DND-41 (cell line): ENCODE measurements at regions not wholly inside any gene's neighbourhood (a gene's known extent, or its start where the extent isn't known, plus 50 kb on each side); places are given as distances from the start of the nearest gene placed in this dataset.

Source experiments
- ATAC-seq: fragments of 200-7000 bp; cut with Tn5 transposase; 3 replicates; pipeline ENCODE4 v1.9.1; 2021; ENCODE audit warnings: low read depth; ENCODE audit not compliant: insufficient read depth
- DNase-seq: peaks from one replicate; pipeline ENCODE4 v3.0.0-alpha.2; 2020
- H2AFZ ChIP-seq: 2 replicates; pipeline ENCODE4 v1.6.0; 2012; ENCODE audit warnings: low read depth, low read length
- H3K27ac ChIP-seq: 2 replicates; pipeline ENCODE4 v1.5.1; 2012; ENCODE audit warnings: low read length, inconsistent platforms
- H3K27me3 ChIP-seq: fragments of 200-600 bp; sonication (generic); 2 replicates; pipeline ENCODE4 v1.6.0; 2012; ENCODE audit warnings: low read length, mild to moderate bottlenecking, inconsistent platforms; ENCODE audit not compliant: insufficient read depth, poor library complexity
- H3K36me3 ChIP-seq: 2 replicates; pipeline ENCODE4 v1.5.1; 2012; ENCODE audit warnings: low read length, inconsistent platforms; ENCODE audit not compliant: insufficient read depth
- H3K4me1 ChIP-seq: 2 replicates; pipeline ENCODE4 v1.5.1; 2012; ENCODE audit warnings: mild to moderate bottlenecking, low read length; ENCODE audit not compliant: insufficient read depth
- H3K4me2 ChIP-seq: 2 replicates; pipeline ENCODE4 v1.6.0; 2012; ENCODE audit warnings: mild to moderate bottlenecking, moderate library complexity, low read length, inconsistent platforms; ENCODE audit not compliant: insufficient read depth
- H3K4me3 ChIP-seq, 2 experiments: fragments of 200-600 bp in 1 of 2; shearing (Covaris generic) in 1 of 2; 2 replicates each; pipeline ENCODE4 v1.5.1; 2012 to 2016; ENCODE audit warnings: inconsistent platforms in 2 of 2, low read length in 2 of 2, mild to moderate bottlenecking in 2 of 2, low read depth in 1 of 2, moderate library complexity in 1 of 2
- H3K79me2 ChIP-seq: 2 replicates; pipeline ENCODE4 v1.6.0; 2012; ENCODE audit warnings: low read length, inconsistent platforms; ENCODE audit not compliant: insufficient read depth
- H3K9ac ChIP-seq: 2 replicates; pipeline ENCODE4 v1.6.0; 2012; ENCODE audit warnings: low read depth, mild to moderate bottlenecking, inconsistent platforms, low read length, moderate library complexity
- H3K9me3 ChIP-seq: 2 replicates; pipeline ENCODE4 v1.5.1; 2012; ENCODE audit warnings: low read length, moderate library complexity, mild to moderate bottlenecking, inconsistent platforms; ENCODE audit not compliant: insufficient read depth, severe bottlenecking
- H4K20me1 ChIP-seq: 2 replicates; pipeline ENCODE4 v1.6.0; 2012; ENCODE audit warnings: low read length; ENCODE audit not compliant: insufficient read depth
- EZH2 ChIP-seq: IDR thresholded peaks from 3 replicates; pipeline ENCODE4 v1.6.1; 2012; ENCODE audit warnings: borderline replicate concordance, low read depth, mild to moderate bottlenecking, moderate library complexity, low read length, inconsistent platforms; ENCODE audit not compliant: severe bottlenecking
- TF ChIP-seq, protein P1 (sequence below): IDR thresholded peaks from 2 replicates; pipeline ENCODE4 v1.5.1; 2012; ENCODE audit warnings: borderline replicate concordance, low read length, moderate library complexity, mild to moderate bottlenecking; ENCODE audit not compliant: poor library complexity, severe bottlenecking; ENCODE audit errors: extremely low read depth

DNA sequence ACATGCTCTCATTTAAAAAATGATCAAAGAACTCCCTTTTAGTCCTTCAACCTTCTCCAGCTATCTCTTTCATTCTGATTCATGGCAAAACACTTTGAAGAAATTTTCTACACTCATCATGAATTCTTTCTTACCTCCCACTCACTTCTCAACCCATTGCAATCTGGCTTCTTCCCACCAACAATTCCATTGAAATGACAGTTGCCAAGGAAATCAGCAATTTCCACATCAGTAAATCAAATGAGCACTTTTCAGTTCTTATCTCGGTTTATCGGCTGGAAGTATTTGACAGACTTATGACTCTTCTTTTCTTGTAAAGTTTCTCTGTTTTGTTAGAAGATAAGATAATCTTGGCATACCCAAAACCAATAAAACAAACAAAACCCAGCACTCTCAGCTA, 99.1 kb upstream of the CACNA2D1 start:
- no peaks in the 10 kb centered on the region for H3K36me3 ChIP-seq
- no peak overlapping the region for H3K4me2 ChIP-seq
- H3K9ac ChIP-seq: no peak overlapping the region
- no peaks in the 10 kb centered on the region for H3K27me3 ChIP-seq
- TF ChIP-seq, protein P1, sequence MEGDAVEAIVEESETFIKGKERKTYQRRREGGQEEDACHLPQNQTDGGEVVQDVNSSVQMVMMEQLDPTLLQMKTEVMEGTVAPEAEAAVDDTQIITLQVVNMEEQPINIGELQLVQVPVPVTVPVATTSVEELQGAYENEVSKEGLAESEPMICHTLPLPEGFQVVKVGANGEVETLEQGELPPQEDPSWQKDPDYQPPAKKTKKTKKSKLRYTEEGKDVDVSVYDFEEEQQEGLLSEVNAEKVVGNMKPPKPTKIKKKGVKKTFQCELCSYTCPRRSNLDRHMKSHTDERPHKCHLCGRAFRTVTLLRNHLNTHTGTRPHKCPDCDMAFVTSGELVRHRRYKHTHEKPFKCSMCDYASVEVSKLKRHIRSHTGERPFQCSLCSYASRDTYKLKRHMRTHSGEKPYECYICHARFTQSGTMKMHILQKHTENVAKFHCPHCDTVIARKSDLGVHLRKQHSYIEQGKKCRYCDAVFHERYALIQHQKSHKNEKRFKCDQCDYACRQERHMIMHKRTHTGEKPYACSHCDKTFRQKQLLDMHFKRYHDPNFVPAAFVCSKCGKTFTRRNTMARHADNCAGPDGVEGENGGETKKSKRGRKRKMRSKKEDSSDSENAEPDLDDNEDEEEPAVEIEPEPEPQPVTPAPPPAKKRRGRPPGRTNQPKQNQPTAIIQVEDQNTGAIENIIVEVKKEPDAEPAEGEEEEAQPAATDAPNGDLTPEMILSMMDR: no peak
- no peak for TF ChIP-seq EZH2
- no peaks in the 10 kb centered on the region for H3K4me1 ChIP-seq
- H2AFZ ChIP-seq: no peak overlapping the region
- ATAC-seq (no peak), DNase-seq (no peak)
- no peak overlapping the region for H3K4me3 ChIP-seq
- H3K79me2 ChIP-seq: no peaks in the 10 kb centered on the region
- no peaks in the 10 kb centered on the region for H4K20me1 ChIP-seq
- no peak overlapping the region for H3K27ac ChIP-seq
- H3K9me3 ChIP-seq: no peaks in the 10 kb centered on the region

DNA sequence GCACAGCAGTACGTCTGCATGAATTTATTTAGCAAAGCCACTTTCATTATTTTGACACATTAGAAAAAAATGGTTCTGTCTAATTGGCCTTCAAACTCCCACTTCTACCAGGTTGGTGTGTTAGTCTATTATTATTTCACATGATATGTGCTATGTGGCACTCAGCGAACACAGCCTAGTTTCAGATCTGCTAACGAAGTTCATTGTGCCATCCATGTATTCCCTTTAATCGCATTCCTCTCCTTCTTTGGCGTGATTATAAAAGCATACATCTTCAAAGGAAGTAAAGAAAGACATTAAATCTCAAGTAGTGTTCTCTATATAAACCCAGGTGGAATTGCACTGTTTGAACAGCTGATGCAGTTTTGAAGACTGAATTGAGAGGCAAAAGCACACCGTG, 96.4 kb upstream of the CACNA2D1 start:
- H3K9me3 ChIP-seq: no peaks in the 10 kb centered on the region
- H2AFZ ChIP-seq: no peak overlapping the region
- DNase-seq (no peak), ATAC-seq (no peak)
- H3K79me2 ChIP-seq: no peaks in the 10 kb centered on the region
- TF ChIP-seq, protein P1: no peak
- no peak for TF ChIP-seq EZH2
- no peak overlapping the region for H3K4me3 ChIP-seq
- no peaks in the 10 kb centered on the region for H3K4me1 ChIP-seq
- no peaks in the 10 kb centered on the region for H3K27me3 ChIP-seq
- H3K36me3 ChIP-seq: no peaks in the 10 kb centered on the region
- H3K27ac ChIP-seq: no peak overlapping the region
- H3K4me2 ChIP-seq: no peak overlapping the region
- no peaks in the 10 kb centered on the region for H4K20me1 ChIP-seq
- H3K9ac ChIP-seq: no peak overlapping the region

GRCh38 chr7:82534684-82535083, 91.1 kb upstream of the CACNA2D1 start:
- no peak overlapping the region for H2AFZ ChIP-seq
- no peaks in the 10 kb centered on the region for H3K4me1 ChIP-seq
- no peak overlapping the region for H3K4me2 ChIP-seq
- H3K79me2 ChIP-seq: no peaks in the 10 kb centered on the region
- H3K9ac ChIP-seq: no peak overlapping the region
- no peaks in the 10 kb centered on the region for H3K9me3 ChIP-seq
- H3K27me3 ChIP-seq: no peaks in the 10 kb centered on the region
- no peaks in the 10 kb centered on the region for H3K36me3 ChIP-seq
- H3K27ac ChIP-seq: no peak overlapping the region
- ATAC-seq (no peak), DNase-seq (no peak)
- H3K4me3 ChIP-seq: no peak overlapping the region
- no peaks in the 10 kb centered on the region for H4K20me1 ChIP-seq
- TF ChIP-seq, protein P1: no peak

DNA sequence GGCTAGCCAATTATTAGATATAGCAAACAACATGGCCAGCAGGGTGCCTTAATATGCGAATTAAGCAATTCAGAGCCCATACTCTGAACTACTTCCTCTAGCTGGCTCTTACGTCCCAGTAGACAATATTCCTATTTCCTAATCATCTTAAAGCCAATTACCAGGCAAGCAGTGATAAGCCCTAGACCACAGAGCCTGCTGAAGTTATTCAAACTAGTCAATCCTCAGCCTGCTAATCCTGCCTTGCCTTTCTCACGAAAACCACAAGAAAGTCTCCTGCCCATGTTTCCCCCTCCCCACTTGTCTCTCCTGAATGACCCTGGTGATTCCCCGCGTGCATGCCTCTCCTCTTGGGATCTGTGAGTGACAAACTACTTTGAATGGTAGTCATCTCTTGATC, 86.8 kb upstream of the CACNA2D1 start:
- Histone ChIP-seq H2AFZ (no peak overlapping the region), H3K27ac (no peak overlapping the region), H3K4me2 (no peak overlapping the region), H3K4me3 (no peak overlapping the region), H3K27me3 (no peaks in the 10 kb centered on the region), H4K20me1 (no peaks in the 10 kb centered on the region), H3K9me3 (no peaks in the 10 kb centered on the region), H3K36me3 (no peaks in the 10 kb centered on the region), H3K9ac (no peak overlapping the region), H3K4me1 (no peaks in the 10 kb centered on the region), H3K79me2 (no peaks in the 10 kb centered on the region)
- DNase-seq: no peak
- TF ChIP-seq, protein P1: no peak
- no peak for TF ChIP-seq EZH2
- ATAC-seq: no peak
